Mesendoderm (in vitro differentiated cells): ENCODE measurements at regions not wholly inside any gene's neighbourhood (a gene's known extent, or its start where the extent isn't known, plus 50 kb on each side); places are given as distances from the start of the nearest gene placed in this dataset.
A peak's percentile ranks its signal among the peaks of the same experiment; 100 is the strongest.

Experiments
- DNase-seq: peaks from one replicate; pipeline ENCODE4 v3.0.0; 2013
- H2AK5ac ChIP-seq: 2 replicates; pipeline ENCODE4 v1.6.1; 2013; ENCODE audit warnings: low read length, inconsistent platforms
- H2BK120ac ChIP-seq: 2 replicates; pipeline ENCODE4 v1.6.1; 2013; ENCODE audit warnings: low read depth, mild to moderate bottlenecking, low read length, moderate library complexity, mixed read lengths
- H2BK15ac ChIP-seq: replicated peaks from 2 replicates; pipeline ENCODE4 v1.6.1; 2013; ENCODE audit warnings: low read depth, mild to moderate bottlenecking, moderate library complexity
- H2BK5ac ChIP-seq: 2 replicates; pipeline ENCODE4 v1.6.1; 2013; ENCODE audit warnings: low read length, inconsistent platforms
- H3K18ac ChIP-seq: 2 replicates; pipeline ENCODE4 v1.6.1; 2013; ENCODE audit warnings: mild to moderate bottlenecking, low read length, mixed read lengths
- H3K23ac ChIP-seq: one replicate; pipeline ENCODE4 v1.6.1; 2013; ENCODE audit warnings: low read length
- H3K27ac ChIP-seq: 2 replicates; pipeline ENCODE4 v1.5.1; 2013; ENCODE audit warnings: low read depth, mild to moderate bottlenecking, inconsistent platforms, low read length, moderate library complexity
- H3K27me3 ChIP-seq: 2 replicates; pipeline ENCODE4 v1.6.1; 2013; ENCODE audit warnings: low read length, control low read depth, mild to moderate bottlenecking, inconsistent platforms; ENCODE audit not compliant: insufficient read depth, poor library complexity
- H3K36me3 ChIP-seq: 2 replicates; pipeline ENCODE4 v1.6.1; 2013; ENCODE audit warnings: low read length, inconsistent platforms; ENCODE audit not compliant: control insufficient read depth, insufficient read depth
- H3K4ac ChIP-seq: one replicate; pipeline ENCODE4 v1.6.1; 2013; ENCODE audit warnings: low read depth, mild to moderate bottlenecking, low read length, moderate library complexity
- H3K4me1 ChIP-seq: 2 replicates; pipeline ENCODE4 v1.6.1; 2013; ENCODE audit warnings: low read depth, low read length, inconsistent platforms; ENCODE audit not compliant: control insufficient read depth
- H3K4me2 ChIP-seq: 2 replicates; pipeline ENCODE4 v1.6.1; 2013; ENCODE audit warnings: low read length
- H3K4me3 ChIP-seq: 2 replicates; pipeline ENCODE4 v1.5.1; 2013; ENCODE audit warnings: mild to moderate bottlenecking, low read length
- H3K56ac ChIP-seq: one replicate; pipeline ENCODE4 v1.6.1; 2013; ENCODE audit warnings: low read length
- H3K79me1 ChIP-seq: 2 replicates; pipeline ENCODE4 v1.6.1; 2013; ENCODE audit warnings: low read length, inconsistent platforms
- H3K79me2 ChIP-seq: 2 replicates; pipeline ENCODE4 v1.6.1; 2013; ENCODE audit warnings: mild to moderate bottlenecking, low read length; ENCODE audit not compliant: control insufficient read depth, insufficient read depth
- H3K9ac ChIP-seq: 2 replicates; pipeline ENCODE4 v1.6.1; 2013; ENCODE audit warnings: low read length, inconsistent platforms
- H4K5ac ChIP-seq: one replicate; pipeline ENCODE4 v1.6.1; 2013; ENCODE audit warnings: low read length
- H4K8ac ChIP-seq: one replicate; pipeline ENCODE4 v1.6.1; 2013; ENCODE audit warnings: low read depth, mild to moderate bottlenecking, control low read depth, low read length, moderate library complexity
- WGBS: extraction: QIAGEN DNeasy Blood & Tissue Kit; methylation state at CpG from one replicate; pipeline ENCODE4 v1.1.7; 2013; ENCODE audit warnings: low lambda C conversion rate, missing lambda C conversion rate; ENCODE audit not compliant: insufficient coverage; ENCODE audit errors: extremely low coverage; 5-methylcytosine and 5-hydroxymethylcytosine counted together

- no peak overlapping the region for H2BK120ac ChIP-seq
- no peak overlapping the region for H2BK15ac ChIP-seq
- no peaks in the 10 kb centered on the region for H3K79me2 ChIP-seq
- H2BK5ac ChIP-seq, result no peak overlapping the region
- no peak overlapping the region for H3K4me3 ChIP-seq
- no peak overlapping the region for H3K23ac ChIP-seq
- no peak overlapping the region for H3K18ac ChIP-seq
- H3K27me3 ChIP-seq, result no peaks in the 10 kb centered on the region
- no peak for DNase-seq
- H3K4me1 ChIP-seq, result no peaks in the 10 kb centered on the region
- no peak overlapping the region for H3K27ac ChIP-seq
- WGBS, result no CpG with 5 or more reads among the region's 4 CpGs
- H2AK5ac ChIP-seq, result no peak overlapping the region
- H3K36me3 ChIP-seq, result no peaks in the 10 kb centered on the region
- no peak overlapping the region for H3K4ac ChIP-seq
- no peak overlapping the region for H4K8ac ChIP-seq
- H3K4me2 ChIP-seq, result no peak overlapping the region
- H3K56ac ChIP-seq, result no peak overlapping the region
- H4K5ac ChIP-seq, result no peak overlapping the region
- H3K9ac ChIP-seq, result no peak overlapping the region
- no peaks in the 10 kb centered on the region for H3K79me1 ChIP-seq
Measured at GRCh38 chr20:60931696-60932095, 320.4 kb upstream of the CDH4 start.

DNA sequence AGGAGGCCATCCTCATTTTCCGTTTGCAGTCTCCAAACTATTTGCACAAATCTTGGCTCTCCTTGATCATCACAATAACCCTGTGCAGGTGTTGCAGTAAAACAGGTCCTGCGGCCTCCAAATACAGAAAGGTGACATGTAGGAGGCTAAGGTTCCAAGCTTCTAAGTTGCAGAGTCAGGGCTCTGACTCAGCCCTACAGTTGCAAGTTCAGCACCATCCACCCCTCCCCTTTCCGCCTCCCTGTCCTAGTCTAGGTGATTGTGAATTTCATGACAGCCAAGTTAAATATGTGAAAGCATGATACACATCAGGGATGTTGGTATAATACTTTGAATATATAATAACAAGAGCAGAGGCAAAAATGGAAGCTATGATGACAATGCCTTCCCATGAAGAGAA lies 317.3 kb upstream of the CDH4 start:
- H3K4ac ChIP-seq, result no peak overlapping the region
- H3K79me1 ChIP-seq, result no peaks in the 10 kb centered on the region
- no CpG with 5 or more reads among the region's 3 CpGs for WGBS

GRCh38 chr20:60935971-60936370 lies 316.1 kb upstream of the CDH4 start:
- no peak overlapping the region for H3K56ac ChIP-seq
- no peak overlapping the region for H3K18ac ChIP-seq
- H3K4me2 ChIP-seq, result no peak overlapping the region
- H2BK15ac ChIP-seq, result no peak overlapping the region
- H3K27me3 ChIP-seq, result no peaks in the 10 kb centered on the region
- no peaks in the 10 kb centered on the region for H3K4me1 ChIP-seq
- WGBS, result no CpG with 5 or more reads among the region's 8 CpGs
- H3K79me2 ChIP-seq, result no peaks in the 10 kb centered on the region
- H3K27ac ChIP-seq, result no peak overlapping the region
- H4K8ac ChIP-seq, result no peak overlapping the region
- H3K9ac ChIP-seq, result no peak overlapping the region
- H3K4me3 ChIP-seq, result no peak overlapping the region
- H3K79me1 ChIP-seq, result no peaks in the 10 kb centered on the region
- H2AK5ac ChIP-seq, result no peak overlapping the region
- no peak overlapping the region for H2BK120ac ChIP-seq
- H3K4ac ChIP-seq, result no peak overlapping the region
- DNase-seq, result peak; percentile 23
- H3K36me3 ChIP-seq, result no peaks in the 10 kb centered on the region
- no peak overlapping the region for H2BK5ac ChIP-seq
- no peak overlapping the region for H3K23ac ChIP-seq
- H4K5ac ChIP-seq, result no peak overlapping the region

More for the DNA sequence above, 317.3 kb upstream of the CDH4 start:
- Histone ChIP-seq H2BK5ac (no peak overlapping the region), H3K4me3 (no peak overlapping the region), H3K18ac (no peak overlapping the region), H2AK5ac (no peak overlapping the region), H3K79me2 (no peaks in the 10 kb centered on the region), H3K4me2 (no peak overlapping the region), H2BK120ac (no peak overlapping the region), H2BK15ac (no peak overlapping the region), H3K4me1 (no peaks in the 10 kb centered on the region), H4K8ac (no peak overlapping the region), H3K9ac (no peak overlapping the region), H3K56ac (no peak overlapping the region), H3K23ac (no peak overlapping the region), H4K5ac (no peak overlapping the region), H3K27ac (no peak overlapping the region), H3K27me3 (no peaks in the 10 kb centered on the region), H3K36me3 (no peaks in the 10 kb centered on the region)
- no peak for DNase-seq

DNA sequence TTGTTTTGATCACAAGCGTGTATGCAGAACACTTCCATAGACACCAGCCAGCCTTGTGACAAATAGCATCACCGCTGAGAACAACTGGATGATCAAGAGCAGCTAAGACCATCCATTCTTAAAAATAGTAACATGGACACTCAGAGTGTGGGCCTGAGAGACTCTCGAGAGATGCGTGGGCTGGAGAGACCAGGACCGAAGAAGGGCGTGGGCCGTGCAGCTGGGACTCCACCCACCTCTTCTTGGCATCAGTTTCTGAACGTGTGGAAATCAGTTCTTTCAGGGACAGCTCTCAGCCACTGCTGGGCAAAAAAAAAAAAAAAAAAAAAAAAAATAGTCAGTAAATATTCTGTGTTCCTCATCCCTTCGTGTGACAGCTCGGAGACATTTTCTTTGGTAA lies 314.5 kb upstream of the CDH4 start:
- DNase-seq, result no peak
- Histone ChIP-seq H3K56ac (no peak overlapping the region), H3K9ac (no peak overlapping the region), H3K36me3 (no peaks in the 10 kb centered on the region), H3K23ac (no peak overlapping the region), H3K27me3 (no peaks in the 10 kb centered on the region), H3K4me2 (no peak overlapping the region), H3K4me1 (no peaks in the 10 kb centered on the region), H4K5ac (no peak overlapping the region), H3K79me2 (no peaks in the 10 kb centered on the region), H3K18ac (no peak overlapping the region), H2AK5ac (no peak overlapping the region), H3K4me3 (no peak overlapping the region), H3K4ac (no peak overlapping the region), H4K8ac (no peak overlapping the region), H2BK15ac (no peak overlapping the region), H2BK5ac (no peak overlapping the region), H3K27ac (no peak overlapping the region), H2BK120ac (no peak overlapping the region), H3K79me1 (no peaks in the 10 kb centered on the region)
- no CpG with 5 or more reads among the region's 10 CpGs for WGBS

DNA sequence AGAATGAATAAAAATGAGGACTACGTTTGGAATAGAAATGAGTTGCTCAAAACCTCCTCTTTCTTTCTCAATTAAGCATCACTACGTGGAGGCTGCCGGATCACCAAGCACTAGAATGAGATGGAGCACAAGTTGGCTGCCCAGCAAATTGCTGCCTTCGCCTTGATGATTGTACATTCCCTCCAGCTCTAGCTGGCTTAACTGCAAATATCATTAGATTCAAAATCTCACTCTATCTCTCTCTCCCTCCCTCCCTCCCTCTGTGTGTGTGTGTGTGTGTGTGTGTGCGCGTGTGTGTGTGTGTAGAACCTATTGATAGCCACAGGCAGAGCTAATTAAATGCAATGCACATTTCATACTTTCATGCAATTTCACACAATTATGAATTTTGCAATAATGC lies 310.7 kb upstream of the CDH4 start:
- no peaks in the 10 kb centered on the region for H3K4me1 ChIP-seq
- no peak overlapping the region for H3K4ac ChIP-seq
- no peak overlapping the region for H3K4me3 ChIP-seq
- H3K27ac ChIP-seq, result no peak overlapping the region
- no peak overlapping the region for H2BK5ac ChIP-seq
- no peak overlapping the region for H3K56ac ChIP-seq
- no CpG with 5 or more reads among the region's 6 CpGs for WGBS
- no peaks in the 10 kb centered on the region for H3K79me2 ChIP-seq
- no peak overlapping the region for H3K18ac ChIP-seq
- no peaks in the 10 kb centered on the region for H3K36me3 ChIP-seq
- H3K79me1 ChIP-seq, result no peaks in the 10 kb centered on the region
- no peak overlapping the region for H3K9ac ChIP-seq
- H2BK15ac ChIP-seq, result no peak overlapping the region
- no peak overlapping the region for H2BK120ac ChIP-seq
- H3K27me3 ChIP-seq, result no peaks in the 10 kb centered on the region
- H2AK5ac ChIP-seq, result no peak overlapping the region
- no peak overlapping the region for H3K4me2 ChIP-seq
- DNase-seq, result no peak
- H4K5ac ChIP-seq, result no peak overlapping the region
- H4K8ac ChIP-seq, result no peak overlapping the region
- H3K23ac ChIP-seq, result no peak overlapping the region

DNA sequence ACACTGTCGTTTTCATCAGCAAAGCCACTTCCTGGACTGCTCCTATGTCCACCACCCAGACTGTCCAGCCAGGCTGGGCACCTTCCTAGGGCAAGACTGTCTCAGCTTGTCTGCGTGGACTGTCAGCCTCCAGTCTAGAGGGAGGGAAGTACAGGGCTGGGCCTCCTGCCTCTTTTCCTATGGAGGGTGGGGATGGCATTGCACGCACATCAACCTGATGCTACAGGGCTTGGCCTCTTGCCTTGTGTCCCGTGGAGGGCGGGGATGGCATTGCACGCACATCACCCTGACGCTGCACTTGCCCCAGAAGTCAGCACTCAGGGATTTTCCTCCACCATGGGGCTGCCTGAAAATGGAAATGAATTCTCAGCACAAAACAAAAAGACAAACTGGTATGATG lies 304.2 kb upstream of the CDH4 start:
- H3K9ac ChIP-seq, result no peak overlapping the region
- no peak for DNase-seq
- H2BK5ac ChIP-seq, result no peak overlapping the region
- H4K8ac ChIP-seq, result no peak overlapping the region
- H3K23ac ChIP-seq, result no peak overlapping the region
- H2BK15ac ChIP-seq, result no peak overlapping the region
- no peak overlapping the region for H3K18ac ChIP-seq
- H3K4me1 ChIP-seq, result no peaks in the 10 kb centered on the region
- no peaks in the 10 kb centered on the region for H3K27me3 ChIP-seq
- no peaks in the 10 kb centered on the region for H3K79me1 ChIP-seq
- no peak overlapping the region for H3K4ac ChIP-seq
- no peak overlapping the region for H2AK5ac ChIP-seq
- no CpG with 5 or more reads among the region's 7 CpGs for WGBS
- no peak overlapping the region for H3K4me2 ChIP-seq
- H3K4me3 ChIP-seq, result no peak overlapping the region
- no peaks in the 10 kb centered on the region for H3K79me2 ChIP-seq
- no peak overlapping the region for H4K5ac ChIP-seq
- H2BK120ac ChIP-seq, result no peak overlapping the region
- no peaks in the 10 kb centered on the region for H3K36me3 ChIP-seq
- no peak overlapping the region for H3K27ac ChIP-seq
- H3K56ac ChIP-seq, result no peak overlapping the region
